AG09309 (cell line): ENCODE measurements at regions not wholly inside any gene's neighbourhood (a gene's known extent, or its start where the extent isn't known, plus 50 kb on each side); places are given as distances from the start of the nearest gene placed in this dataset.
"Not testable (repeated sequence)": the region's sequence is repeated elsewhere in the genome, so short reads cannot be mapped to it uniquely, and the experiment has no call there.

Source experiments
- DNase-seq: peaks from one replicate; pipeline ENCODE4 v3.0.0-alpha.2; 2010; ENCODE audit warnings: low read depth
- H3K4me3 ChIP-seq: 2 replicates; pipeline ENCODE4 v1.5.1; 2011; ENCODE audit warnings: mild to moderate bottlenecking, low read depth, low read length, moderate library complexity; ENCODE audit not compliant: control insufficient read depth
- TF ChIP-seq, protein P1 (sequence below): IDR thresholded peaks from 2 replicates; pipeline ENCODE4 v1.5.1; 2011; ENCODE audit warnings: mild to moderate bottlenecking, low read depth, low read length, inconsistent platforms; ENCODE audit not compliant: insufficient read depth, control insufficient read depth; ENCODE audit errors: missing control alignments

DNA sequence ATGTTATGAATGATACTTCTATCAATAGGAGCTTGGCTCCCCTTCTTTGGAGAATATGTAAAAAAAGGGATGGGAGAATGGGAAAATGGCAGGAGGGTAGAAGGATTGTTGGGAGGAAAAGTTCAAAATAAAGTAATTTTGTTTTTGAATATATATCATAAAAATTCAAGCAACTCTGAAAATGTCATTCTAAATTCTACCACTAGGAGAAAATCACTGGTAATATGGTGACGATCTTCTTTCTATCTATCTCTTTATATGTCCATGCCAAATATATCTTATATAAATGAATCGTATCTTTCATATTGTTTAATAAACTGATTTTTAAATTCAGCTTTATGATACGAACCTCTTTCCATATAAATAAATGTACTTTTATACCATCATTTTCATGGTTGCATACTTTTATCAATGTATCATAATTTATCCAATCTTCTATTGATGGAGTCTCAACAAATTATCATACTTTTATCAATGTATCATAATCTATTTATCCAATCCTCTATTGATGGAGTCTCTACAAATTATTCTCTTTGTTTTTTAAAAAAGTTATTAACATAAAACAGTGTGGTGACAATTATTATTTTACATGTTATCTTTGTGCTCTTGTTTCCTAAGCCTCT, 73.7 kb upstream of the MARK1 start:
- H3K4me3 ChIP-seq, result no peak overlapping the region
- no peak for DNase-seq
- TF ChIP-seq, protein P1, sequence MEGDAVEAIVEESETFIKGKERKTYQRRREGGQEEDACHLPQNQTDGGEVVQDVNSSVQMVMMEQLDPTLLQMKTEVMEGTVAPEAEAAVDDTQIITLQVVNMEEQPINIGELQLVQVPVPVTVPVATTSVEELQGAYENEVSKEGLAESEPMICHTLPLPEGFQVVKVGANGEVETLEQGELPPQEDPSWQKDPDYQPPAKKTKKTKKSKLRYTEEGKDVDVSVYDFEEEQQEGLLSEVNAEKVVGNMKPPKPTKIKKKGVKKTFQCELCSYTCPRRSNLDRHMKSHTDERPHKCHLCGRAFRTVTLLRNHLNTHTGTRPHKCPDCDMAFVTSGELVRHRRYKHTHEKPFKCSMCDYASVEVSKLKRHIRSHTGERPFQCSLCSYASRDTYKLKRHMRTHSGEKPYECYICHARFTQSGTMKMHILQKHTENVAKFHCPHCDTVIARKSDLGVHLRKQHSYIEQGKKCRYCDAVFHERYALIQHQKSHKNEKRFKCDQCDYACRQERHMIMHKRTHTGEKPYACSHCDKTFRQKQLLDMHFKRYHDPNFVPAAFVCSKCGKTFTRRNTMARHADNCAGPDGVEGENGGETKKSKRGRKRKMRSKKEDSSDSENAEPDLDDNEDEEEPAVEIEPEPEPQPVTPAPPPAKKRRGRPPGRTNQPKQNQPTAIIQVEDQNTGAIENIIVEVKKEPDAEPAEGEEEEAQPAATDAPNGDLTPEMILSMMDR, result no peak

DNA sequence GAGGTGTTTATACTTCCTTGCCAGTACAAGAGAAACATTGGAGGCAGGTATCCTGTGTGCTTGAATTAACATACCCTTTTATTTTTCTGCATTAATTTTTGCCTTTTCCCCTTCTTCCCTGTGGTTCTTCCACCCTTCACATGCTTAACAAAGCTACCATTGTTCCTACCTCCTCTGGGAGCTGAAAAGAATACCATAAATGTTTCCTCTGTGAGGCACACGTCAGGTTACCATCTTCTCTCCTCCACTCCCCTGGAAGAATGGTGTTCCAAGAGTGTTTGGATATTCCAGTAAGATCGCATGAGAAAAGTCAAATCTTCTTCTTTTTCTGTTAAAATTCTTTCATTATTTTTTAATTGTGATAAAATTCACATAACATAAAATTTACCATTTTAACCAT, 74.6 kb upstream of the MARK1 start:
- DNase-seq, result no peak
- TF ChIP-seq, protein P1, result no peak
- no peak overlapping the region for H3K4me3 ChIP-seq

- no peak overlapping the region for H3K4me3 ChIP-seq
- TF ChIP-seq, protein P1, result no peak
- no peak for DNase-seq
Observed at GRCh38 chr1:220451532-220451931, 76.4 kb upstream of the MARK1 start.

GRCh38 chr1:220450927-220451326, 77.0 kb upstream of the MARK1 start:
- no peak overlapping the region for H3K4me3 ChIP-seq
- no peak for DNase-seq
- TF ChIP-seq, protein P1, result no peak

- DNase-seq, result no peak
- TF ChIP-seq, protein P1, result no peak
- no peak overlapping the region for H3K4me3 ChIP-seq
Observed at GRCh38 chr1:220448217-220448616, 79.7 kb upstream of the MARK1 start.

GRCh38 chr1:220444586-220444985, 83.3 kb upstream of the MARK1 start:
- H3K4me3 ChIP-seq, DNase-seq: not testable (repeated sequence)

DNA sequence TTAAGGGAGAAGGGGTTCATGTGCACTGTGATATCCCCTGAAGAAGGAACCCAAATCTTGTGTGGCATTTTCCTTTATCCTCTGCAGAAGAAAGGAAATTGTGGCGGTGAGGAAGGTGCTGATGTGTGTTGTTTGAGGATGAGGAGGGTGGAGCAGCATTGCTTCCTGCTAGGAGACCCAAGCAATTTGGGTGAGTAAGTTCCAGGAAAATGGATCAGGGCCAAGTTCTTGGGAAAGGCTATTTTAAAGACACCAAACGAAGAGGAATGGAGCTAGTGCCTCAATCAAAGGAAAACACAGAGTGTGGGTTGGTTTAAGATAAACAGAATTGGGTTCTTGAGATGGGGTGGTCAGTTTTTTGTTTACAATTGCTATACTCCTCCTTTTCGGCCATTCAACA, 86.7 kb upstream of the MARK1 start:
- TF ChIP-seq, protein P1, result no peak
- H3K4me3 ChIP-seq, result no peak overlapping the region
- no peak for DNase-seq
